K562 (cell line): ENCODE measurements at regions not wholly inside any gene's neighbourhood (a gene's known extent, or its start where the extent isn't known, plus 50 kb on each side); places are given as distances from the start of the nearest gene placed in this dataset.

Source experiments
- ATAC-seq: fragments of 200-7000 bp; cut with Tn5 transposase; 3 replicates; pipeline ENCODE4 v1.9.1; 2020; ENCODE audit warnings: moderate library complexity
- BruUV-seq: library from RNA; stranded (reverse); fragments of 400-500 nt; replicated peaks from 2 replicates; lab custom pipeline; 2021; lab: Mats Ljungman, UMichigan
- CTCF ChIA-PET: fragments of 300-600 bp; formaldehyde crosslinking; extraction: SDS; loops from one replicate; lab custom pipeline; 2021; ENCODE audit warnings: low intra/inter-chr PET ratio; lab: Yijun Ruan, JAX
- POLR2A ChIA-PET: fragments of 300-600, 350-650 bp; sonication (Branson Sonifier 250); formaldehyde crosslinking; extraction: SDS; loops from one replicate; lab custom pipeline; 2021; ENCODE audit warnings: antibody characterized with exemption, inconsistent platforms; lab: Yijun Ruan, JAX
- DNase-seq, 4 experiments: peaks; one replicate each; pipeline versions ENCODE4 v3.0.0 to v3.0.0-alpha.2; 2011 to 2018; ENCODE audit warnings: low spot score in 3 of 4, mixed read lengths in 3 of 4; ENCODE audit errors: extremely low read depth in 1 of 4
- FAIRE-seq: peaks from 2 replicates; lab custom pipeline; 2011; peaks lifted over from hg19 to GRCh38; lab: Jason Lieb, UNC
- H2AFZ ChIP-seq: 2 replicates; pipeline ENCODE4 v1.6.0; 2011; ENCODE audit warnings: low read depth, low read length, control low read depth, inconsistent platforms
- H3K27ac ChIP-seq: fragments of 200-600 bp; 3 replicates; pipeline ENCODE4 v1.8.0; 2011; ENCODE audit warnings: low read depth, mild to moderate bottlenecking, control low read depth, inconsistent platforms, low read length, moderate library complexity, mixed read lengths; ENCODE audit errors: extremely low read depth
- H3K27me3 ChIP-seq, 2 experiments: fragments of 300-600 bp in 1 of 2; 2 replicates in 1 of 2; 3 replicates in 1 of 2; pipeline versions ENCODE4 v1.6.0 to v1.8.0; 2011; ENCODE audit warnings: inconsistent platforms in 2 of 2, low read length in 2 of 2, mild to moderate bottlenecking in 1 of 2, mixed read lengths in 1 of 2, moderate library complexity in 1 of 2; ENCODE audit not compliant: control insufficient read depth in 2 of 2, insufficient read depth in 2 of 2
- H3K36me3 ChIP-seq: fragments of 300-600 bp; 3 replicates; pipeline ENCODE4 v1.8.0; 2011; ENCODE audit warnings: mild to moderate bottlenecking, low read length, inconsistent platforms; ENCODE audit not compliant: control insufficient read depth, insufficient read depth
- H3K4me1 ChIP-seq, 2 experiments: fragments of 200-600 bp in 1 of 2; replicated peaks in 1 of 2; 2 replicates in 1 of 2; 3 replicates in 1 of 2; pipeline versions ENCODE4 v1.5.1 to v1.8.0; 2011; ENCODE audit warnings: inconsistent platforms in 2 of 2, low read length in 2 of 2, mild to moderate bottlenecking in 1 of 2, mixed read lengths in 1 of 2, moderate library complexity in 1 of 2; ENCODE audit not compliant: control insufficient read depth in 2 of 2, insufficient read depth in 2 of 2
- H3K4me2 ChIP-seq: 2 replicates; pipeline ENCODE4 v1.6.1; 2011; ENCODE audit warnings: low read length, control low read depth, inconsistent platforms, mixed read lengths; ENCODE audit not compliant: insufficient read depth
- H3K4me3 ChIP-seq: fragments of 200-600 bp; sonication (generic), shearing (Covaris generic); 2 replicates; pipeline ENCODE4 v1.5.1; 2016; ENCODE audit warnings: control low read depth, inconsistent platforms
- H3K79me2 ChIP-seq: fragments of 200-600 bp; 3 replicates; pipeline ENCODE4 v1.8.0; 2011; ENCODE audit warnings: low read length, inconsistent platforms; ENCODE audit not compliant: control insufficient read depth, insufficient read depth
- H3K9ac ChIP-seq, 2 experiments: 2 replicates each; pipeline versions ENCODE4 v1.6.0 to v1.6.1; 2011; ENCODE audit warnings: low read depth in 2 of 2, low read length in 2 of 2, control low read depth in 1 of 2, inconsistent platforms in 1 of 2, mild to moderate bottlenecking in 1 of 2, mixed read lengths in 1 of 2; ENCODE audit not compliant: insufficient read depth in 1 of 2
- H3K9me1 ChIP-seq: one replicate; pipeline ENCODE4 v1.6.0; 2011; ENCODE audit warnings: inconsistent platforms, mild to moderate bottlenecking, low read length, moderate library complexity; ENCODE audit not compliant: control insufficient read depth, insufficient read depth
- H3K9me3 ChIP-seq: replicated peaks from 2 replicates; pipeline ENCODE4 v1.5.1; 2011; ENCODE audit warnings: low read depth, low read length, inconsistent platforms; ENCODE audit not compliant: control insufficient read depth, insufficient read depth
- H4K20me1 ChIP-seq: replicated peaks from 2 replicates; pipeline ENCODE4 v1.6.1; 2011; ENCODE audit warnings: low read length, inconsistent platforms, mixed read lengths; ENCODE audit not compliant: control insufficient read depth, insufficient read depth
- HDAC1 ChIP-seq, 2 experiments: fragments of 450-650 bp; IDR thresholded peaks; 2 replicates each; pipeline ENCODE4 v1.6.1; 2016 to 2017; ENCODE audit warnings: inconsistent platforms in 1 of 2, mild to moderate bottlenecking in 1 of 2, moderate library complexity in 1 of 2
- MAFG ChIP-seq: fragments of 450-650 bp; conservative IDR thresholded peaks from 2 replicates; pipeline ENCODE4 v1.6.1; 2016; ENCODE audit warnings: missing genetic modification characterization, missing compliant biosample characterization
- MGA ChIP-seq: fragments of 450-650 bp; IDR thresholded peaks from 2 replicates; pipeline ENCODE4 v1.6.1; 2016; ENCODE audit warnings: mild to moderate bottlenecking, moderate library complexity
- NBN ChIP-seq: fragments of 450-650 bp; IDR thresholded peaks from 2 replicates; pipeline ENCODE4 v1.6.1; 2016; ENCODE audit warnings: low read depth, mild to moderate bottlenecking
- SRSF3 ChIP-seq: fragments of 200-400 bp; formaldehyde crosslinking; IDR thresholded peaks from 2 replicates; pipeline ENCODE4 v1.6.1; 2016; ENCODE audit warnings: mild to moderate bottlenecking, low read length, moderate library complexity; ENCODE audit not compliant: insufficient read depth
- TRIM25 ChIP-seq: fragments of 450-650 bp; IDR thresholded peaks from 2 replicates; pipeline ENCODE4 v1.7.0; 2016; ENCODE audit warnings: borderline replicate concordance
- XRCC5 ChIP-seq: fragments of 200-400 bp; formaldehyde crosslinking; IDR thresholded peaks from 2 replicates; pipeline ENCODE4 v1.6.1; 2017; ENCODE audit warnings: low read depth, mild to moderate bottlenecking, low read length
- ZBTB9 ChIP-seq: fragments of 450-650 bp; formaldehyde crosslinking; IDR thresholded peaks from 2 replicates; pipeline ENCODE4 v1.4.0; 2020; ENCODE audit warnings: mild to moderate bottlenecking, moderate library complexity
- ZNF140 ChIP-seq: fragments of 250-450 bp; sonication (Bioruptor Pico); IDR thresholded peaks from 2 replicates; pipeline ENCODE4 v1.8.0; 2021; ENCODE audit warnings: moderate library complexity, mild to moderate bottlenecking, inconsistent platforms
- WGBS: fragments of 100-300 bp; shearing (Covaris generic); methylation state at CpG from one replicate; pipeline ENCODE4 v1.1.6; 2016; ENCODE audit warnings: low coverage, mixed read lengths; ENCODE audit not compliant: insufficient coverage; ENCODE audit errors: missing lambda C conversion rate; 5-methylcytosine and 5-hydroxymethylcytosine counted together
- in situ Hi-C: fragments of 300-500 bp; cut with MboI; formaldehyde crosslinking; loops from 4 replicates; pipeline ENCODE4 v1.15.0; 2018; ENCODE audit warnings: inconsistent platforms, mixed read lengths
- intact Hi-C: fragments of 100-400 bp; cut with micrococcal nuclease; formaldehyde crosslinking; loops from 2 replicates; pipeline ENCODE4 v1.14.2; 2022

- Histone ChIP-seq H3K36me3 (no peaks in the 10 kb centered on the region), H3K4me3 (no peak overlapping the region), H2AFZ (0 out of 2 replicates have a peak overlapping the region, but pooled peaks have one; percentile 29), H3K9me1 (peaks cover 3% of the 10 kb centered on the region), H3K9ac (no peak overlapping the region), H3K27ac (peak overlapping the region; percentile 46; the same call in 2 of the 3 replicates), H3K9me3 (no peaks in the 10 kb centered on the region), H4K20me1 (no peaks in the 10 kb centered on the region), H3K27me3 (peaks cover 3 to 17% of the 10 kb centered on the region in 2 experiments; a peak in 2 of 5 replicates), H3K79me2 (no peaks in the 10 kb centered on the region), H3K4me2 (no peak overlapping the region), H3K4me1 (peaks cover 8 to 55% of the 10 kb centered on the region in 2 experiments)
- no peak for FAIRE-seq
- intact Hi-C loops, result loop anchor here (5.0 kb wide), 1 partner anchor 89 kb away; no protein-coding TSS in a partner anchor
- WGBS, result 79% methylated on average over 3 of the region's 6 CpGs
- no TSS peak for BruUV-seq
- DNase-seq, result no peak
- ChIA-PET CTCF (no interaction called here), POLR2A (no interaction called here)
- no peak for ATAC-seq
- in situ Hi-C loops, result no loop called here
- TF ChIP-seq HDAC1 (IDR thresholded peaks at IDR 0.05) (no peak), ZBTB9 (CRISPR knock-in tag) (no peak; the same call in 1 of the 2 replicates), MAFG (tag) (no peak), ZNF140 (CRISPR knock-in tag) (no peak), NBN (no peak), MGA (no peak), SRSF3 (no peak), XRCC5 (no peak), TRIM25 (no peak)
Observed at GRCh38 chr18:22468554-22468891, 50.8 kb upstream of the CTAGE1 start.
